ENCODE measurements at regions not wholly inside any gene's neighbourhood (a gene's known extent, or its start where the extent isn't known, plus 50 kb on each side); places are given as distances from the start of the nearest gene placed in this dataset.

GRCh38 chr4:58936436-58936835 lies 1826.3 kb upstream of the IGFBP7 start:
- TF ChIP-seq, protein P1, sequence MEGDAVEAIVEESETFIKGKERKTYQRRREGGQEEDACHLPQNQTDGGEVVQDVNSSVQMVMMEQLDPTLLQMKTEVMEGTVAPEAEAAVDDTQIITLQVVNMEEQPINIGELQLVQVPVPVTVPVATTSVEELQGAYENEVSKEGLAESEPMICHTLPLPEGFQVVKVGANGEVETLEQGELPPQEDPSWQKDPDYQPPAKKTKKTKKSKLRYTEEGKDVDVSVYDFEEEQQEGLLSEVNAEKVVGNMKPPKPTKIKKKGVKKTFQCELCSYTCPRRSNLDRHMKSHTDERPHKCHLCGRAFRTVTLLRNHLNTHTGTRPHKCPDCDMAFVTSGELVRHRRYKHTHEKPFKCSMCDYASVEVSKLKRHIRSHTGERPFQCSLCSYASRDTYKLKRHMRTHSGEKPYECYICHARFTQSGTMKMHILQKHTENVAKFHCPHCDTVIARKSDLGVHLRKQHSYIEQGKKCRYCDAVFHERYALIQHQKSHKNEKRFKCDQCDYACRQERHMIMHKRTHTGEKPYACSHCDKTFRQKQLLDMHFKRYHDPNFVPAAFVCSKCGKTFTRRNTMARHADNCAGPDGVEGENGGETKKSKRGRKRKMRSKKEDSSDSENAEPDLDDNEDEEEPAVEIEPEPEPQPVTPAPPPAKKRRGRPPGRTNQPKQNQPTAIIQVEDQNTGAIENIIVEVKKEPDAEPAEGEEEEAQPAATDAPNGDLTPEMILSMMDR (IDR thresholded peaks at IDR 0.05) = no peak
- TF ChIP-seq ZNF232 (CRISPR knock-in tag; IDR thresholded peaks at IDR 0.05) = no peak
- TF ChIP-seq, protein P2, sequence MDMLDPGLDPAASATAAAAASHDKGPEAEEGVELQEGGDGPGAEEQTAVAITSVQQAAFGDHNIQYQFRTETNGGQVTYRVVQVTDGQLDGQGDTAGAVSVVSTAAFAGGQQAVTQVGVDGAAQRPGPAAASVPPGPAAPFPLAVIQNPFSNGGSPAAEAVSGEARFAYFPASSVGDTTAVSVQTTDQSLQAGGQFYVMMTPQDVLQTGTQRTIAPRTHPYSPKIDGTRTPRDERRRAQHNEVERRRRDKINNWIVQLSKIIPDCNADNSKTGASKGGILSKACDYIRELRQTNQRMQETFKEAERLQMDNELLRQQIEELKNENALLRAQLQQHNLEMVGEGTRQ (CRISPR knock-in tag; IDR thresholded peaks at IDR 0.05) = no peak
- TF ChIP-seq, protein P3, sequence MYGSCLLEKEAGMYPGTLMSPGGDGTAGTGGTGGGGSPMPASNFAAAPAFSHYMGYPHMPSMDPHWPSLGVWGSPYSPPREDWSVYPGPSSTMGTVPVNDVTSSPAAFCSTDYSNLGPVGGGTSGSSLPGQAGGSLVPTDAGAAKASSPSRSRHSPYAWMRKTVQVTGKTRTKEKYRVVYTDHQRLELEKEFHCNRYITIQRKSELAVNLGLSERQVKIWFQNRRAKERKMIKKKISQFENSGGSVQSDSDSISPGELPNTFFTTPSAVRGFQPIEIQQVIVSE (CRISPR knock-in tag; IDR thresholded peaks at IDR 0.05; ENCODE audit: borderline replicate concordance) = no peak
- TF ChIP-seq ZNF121 (CRISPR knock-in tag; IDR thresholded peaks at IDR 0.05) = no peak
- TF ChIP-seq, protein P4, sequence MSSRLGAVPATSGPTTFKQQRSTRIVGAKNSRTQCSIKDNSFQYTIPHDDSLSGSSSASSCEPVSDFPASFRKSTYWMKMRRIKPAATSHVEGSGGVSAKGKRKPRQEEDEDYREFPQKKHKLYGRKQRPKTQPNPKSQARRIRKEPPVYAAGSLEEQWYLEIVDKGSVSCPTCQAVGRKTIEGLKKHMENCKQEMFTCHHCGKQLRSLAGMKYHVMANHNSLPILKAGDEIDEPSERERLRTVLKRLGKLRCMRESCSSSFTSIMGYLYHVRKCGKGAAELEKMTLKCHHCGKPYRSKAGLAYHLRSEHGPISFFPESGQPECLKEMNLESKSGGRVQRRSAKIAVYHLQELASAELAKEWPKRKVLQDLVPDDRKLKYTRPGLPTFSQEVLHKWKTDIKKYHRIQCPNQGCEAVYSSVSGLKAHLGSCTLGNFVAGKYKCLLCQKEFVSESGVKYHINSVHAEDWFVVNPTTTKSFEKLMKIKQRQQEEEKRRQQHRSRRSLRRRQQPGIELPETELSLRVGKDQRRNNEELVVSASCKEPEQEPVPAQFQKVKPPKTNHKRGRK (CRISPR knock-in tag; IDR thresholded peaks at IDR 0.05; ENCODE audit: borderline replicate concordance) = no peak
- TF ChIP-seq ELF4 (CRISPR knock-in tag; IDR thresholded peaks at IDR 0.05; ENCODE audit: low read depth) = no peak
- no peak for TF ChIP-seq ATF2 (CRISPR knock-in tag; IDR thresholded peaks at IDR 0.05; ENCODE audit: borderline replicate concordance, low read depth)
- no peak for TF ChIP-seq NFYB (CRISPR knock-in tag; conservative IDR thresholded peaks at IDR 0.05; ENCODE audit: low read depth)
- no peak for TF ChIP-seq ZNF317 (CRISPR knock-in tag; IDR thresholded peaks at IDR 0.05; ENCODE audit: borderline replicate concordance, low read depth)
- TF ChIP-seq, protein P5, sequence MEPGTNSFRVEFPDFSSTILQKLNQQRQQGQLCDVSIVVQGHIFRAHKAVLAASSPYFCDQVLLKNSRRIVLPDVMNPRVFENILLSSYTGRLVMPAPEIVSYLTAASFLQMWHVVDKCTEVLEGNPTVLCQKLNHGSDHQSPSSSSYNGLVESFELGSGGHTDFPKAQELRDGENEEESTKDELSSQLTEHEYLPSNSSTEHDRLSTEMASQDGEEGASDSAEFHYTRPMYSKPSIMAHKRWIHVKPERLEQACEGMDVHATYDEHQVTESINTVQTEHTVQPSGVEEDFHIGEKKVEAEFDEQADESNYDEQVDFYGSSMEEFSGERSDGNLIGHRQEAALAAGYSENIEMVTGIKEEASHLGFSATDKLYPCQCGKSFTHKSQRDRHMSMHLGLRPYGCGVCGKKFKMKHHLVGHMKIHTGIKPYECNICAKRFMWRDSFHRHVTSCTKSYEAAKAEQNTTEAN (CRISPR knock-in tag; IDR thresholded peaks at IDR 0.05) = no peak

All from WTC11 (cell line).